Thyroid gland (tissue), 4 donors: ENCODE measurements at regions not wholly inside any gene's neighbourhood (a gene's known extent, or its start where the extent isn't known, plus 50 kb on each side); places are given as distances from the start of the nearest gene placed in this dataset.

Experiments
- DNase-seq, 2 donors: peaks; one replicate each; pipeline ENCODE4 v3.0.0-alpha.2; 2019
- H3K27ac ChIP-seq, 3 donors: fragments of 200-600 bp; sonication (generic); 1 replicate in 2 of 3; 2 replicates in 1 of 3; pipeline ENCODE4 v1.5.1; 2016 to 2019; ENCODE audit warnings: mild to moderate bottlenecking in 1 of 3, moderate library complexity in 1 of 3
- H3K27me3 ChIP-seq: fragments of 200-600 bp; sonication (generic); one replicate; pipeline ENCODE4 v1.5.1; 2019
- H3K36me3 ChIP-seq, 2 donors: fragments of 200-600 bp; sonication (generic); one replicate each; pipeline ENCODE4 v1.5.1; 2016 to 2019
- H3K4me1 ChIP-seq, 2 donors: fragments of 200-600 bp; sonication (generic); one replicate each; pipeline ENCODE4 v1.5.1; 2017 to 2019
- H3K4me3 ChIP-seq, 3 donors: fragments of 200-600 bp; sonication (generic); replicated peaks in 1 of 3; 1 replicate in 2 of 3; 2 replicates in 1 of 3; pipeline ENCODE4 v1.5.1; 2016; ENCODE audit warnings: mild to moderate bottlenecking in 1 of 3
- H3K9me3 ChIP-seq: fragments of 200-600 bp; sonication (generic); one replicate; pipeline ENCODE4 v1.5.1; 2017
- POLR2A ChIP-seq, 2 donors: fragments of 450-650 bp; IDR thresholded peaks; one replicate each; pipeline ENCODE4 v1.6.1; 2017; ENCODE audit warnings: antibody characterized with exemption in 2 of 2, mild to moderate bottlenecking in 2 of 2, moderate library complexity in 1 of 2
- WGBS, 2 donors: methylation state at CpG; one replicate each; pipeline ENCODE4 v1.1.5; 2017; 5-methylcytosine and 5-hydroxymethylcytosine counted together
- intact Hi-C: fragments of 100-400 bp; cut with DNase I; formaldehyde crosslinking; loops from one replicate; pipeline ENCODE4 v1.15.1; 2023
- TF ChIP-seq, protein P1 (sequence below), 6 experiments: fragments of 200-600 bp in 3 of 6; fragments of 450-650 bp in 3 of 6; sonication (generic) in 3 of 6; IDR thresholded peaks; one replicate each; pipeline ENCODE4 v1.5.1; 2016 to 2019; ENCODE audit warnings: antibody characterized with exemption in 6 of 6, mild to moderate bottlenecking in 2 of 6, inconsistent platforms in 1 of 6, moderate library complexity in 1 of 6

DNA sequence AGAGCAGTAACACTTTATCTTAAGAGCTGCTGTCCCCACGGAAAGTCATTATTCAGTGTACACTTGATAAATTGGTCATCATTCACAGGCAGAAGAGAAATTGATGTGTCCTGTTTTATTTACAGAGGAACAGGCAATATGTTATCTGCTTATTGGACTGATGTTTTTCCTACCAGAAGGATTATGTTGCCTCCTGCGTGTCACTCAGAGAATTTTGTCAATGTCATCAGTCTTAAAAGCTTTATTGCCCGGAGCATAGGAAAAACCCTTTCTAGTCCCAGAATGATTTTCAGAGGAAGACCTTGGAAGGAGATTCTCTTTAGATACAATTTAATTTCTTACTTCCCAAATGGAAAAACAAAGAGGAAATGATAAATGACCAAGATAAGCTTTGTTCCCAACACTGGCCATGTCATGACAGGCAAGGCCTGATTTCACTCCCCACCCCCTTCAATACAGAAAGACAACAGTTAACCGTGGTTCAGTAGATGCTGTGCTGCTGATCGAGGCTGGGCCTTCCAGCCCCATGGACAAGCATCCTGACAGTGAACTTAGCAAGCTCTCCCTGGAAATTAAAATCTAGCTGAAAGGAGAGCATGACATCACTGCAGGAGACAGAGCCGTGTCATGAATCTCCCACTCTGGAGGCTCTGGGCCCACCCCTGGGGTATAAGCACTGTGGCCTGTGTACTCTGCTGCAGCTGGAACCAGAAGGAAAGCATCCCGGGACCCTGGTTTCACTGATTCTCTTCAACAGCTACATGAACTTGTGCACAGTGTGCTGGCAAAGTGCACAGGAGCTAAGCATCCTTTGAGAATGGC lies 118.8 kb upstream of the LYZL2 start:
- H3K27ac ChIP-seq: no peak overlapping the region
- DNase-seq: no peak
- no peaks in the 10 kb centered on the region for H3K27me3 ChIP-seq
- no peaks in the 10 kb centered on the region for H3K9me3 ChIP-seq
- TF ChIP-seq POLR2A (IDR thresholded peaks at IDR 0.05): no peak
- TF ChIP-seq, protein P1, sequence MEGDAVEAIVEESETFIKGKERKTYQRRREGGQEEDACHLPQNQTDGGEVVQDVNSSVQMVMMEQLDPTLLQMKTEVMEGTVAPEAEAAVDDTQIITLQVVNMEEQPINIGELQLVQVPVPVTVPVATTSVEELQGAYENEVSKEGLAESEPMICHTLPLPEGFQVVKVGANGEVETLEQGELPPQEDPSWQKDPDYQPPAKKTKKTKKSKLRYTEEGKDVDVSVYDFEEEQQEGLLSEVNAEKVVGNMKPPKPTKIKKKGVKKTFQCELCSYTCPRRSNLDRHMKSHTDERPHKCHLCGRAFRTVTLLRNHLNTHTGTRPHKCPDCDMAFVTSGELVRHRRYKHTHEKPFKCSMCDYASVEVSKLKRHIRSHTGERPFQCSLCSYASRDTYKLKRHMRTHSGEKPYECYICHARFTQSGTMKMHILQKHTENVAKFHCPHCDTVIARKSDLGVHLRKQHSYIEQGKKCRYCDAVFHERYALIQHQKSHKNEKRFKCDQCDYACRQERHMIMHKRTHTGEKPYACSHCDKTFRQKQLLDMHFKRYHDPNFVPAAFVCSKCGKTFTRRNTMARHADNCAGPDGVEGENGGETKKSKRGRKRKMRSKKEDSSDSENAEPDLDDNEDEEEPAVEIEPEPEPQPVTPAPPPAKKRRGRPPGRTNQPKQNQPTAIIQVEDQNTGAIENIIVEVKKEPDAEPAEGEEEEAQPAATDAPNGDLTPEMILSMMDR (IDR thresholded peaks at IDR 0.05): no peak
- intact Hi-C loops: no loop called here
- no peaks in the 10 kb centered on the region for H3K4me1 ChIP-seq
- 67 to 77% methylated on average over 7 of the region's 7 CpGs for WGBS, 2 donors
- no peak overlapping the region for H3K4me3 ChIP-seq
- no peaks in the 10 kb centered on the region for H3K36me3 ChIP-seq

DNA sequence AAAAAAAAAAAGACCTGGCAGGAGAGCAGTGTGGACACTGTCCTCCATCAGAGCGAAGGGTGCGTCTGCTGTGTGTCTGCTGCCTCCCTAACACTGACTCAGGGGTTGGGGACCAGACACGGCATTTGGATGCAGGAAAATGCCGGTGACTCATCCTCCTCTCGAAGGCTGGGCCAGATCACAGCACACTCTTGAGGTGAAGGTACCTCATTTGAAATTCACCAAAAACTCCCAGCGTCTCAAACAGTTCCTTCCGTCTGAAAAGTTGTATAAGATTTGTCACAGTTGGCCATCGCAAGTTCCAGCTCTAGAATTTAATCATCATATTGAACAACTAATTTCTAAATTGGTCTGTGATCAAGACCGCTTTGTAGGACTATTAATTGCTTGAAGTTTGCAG lies 118.1 kb upstream of the LYZL2 start:
- WGBS, 2 donors: 79% methylated on average over 9 of the region's 9 CpGs
- Histone ChIP-seq H3K36me3 (no peaks in the 10 kb centered on the region), H3K27ac (no peak overlapping the region), H3K9me3 (no peaks in the 10 kb centered on the region), H3K4me1 (no peaks in the 10 kb centered on the region), H3K27me3 (no peaks in the 10 kb centered on the region), H3K4me3 (no peak overlapping the region)
- intact Hi-C loops: no loop called here
- TF ChIP-seq POLR2A (IDR thresholded peaks at IDR 0.05): no peak
- TF ChIP-seq, protein P1 (IDR thresholded peaks at IDR 0.05): no peak
- DNase-seq: no peak

DNA sequence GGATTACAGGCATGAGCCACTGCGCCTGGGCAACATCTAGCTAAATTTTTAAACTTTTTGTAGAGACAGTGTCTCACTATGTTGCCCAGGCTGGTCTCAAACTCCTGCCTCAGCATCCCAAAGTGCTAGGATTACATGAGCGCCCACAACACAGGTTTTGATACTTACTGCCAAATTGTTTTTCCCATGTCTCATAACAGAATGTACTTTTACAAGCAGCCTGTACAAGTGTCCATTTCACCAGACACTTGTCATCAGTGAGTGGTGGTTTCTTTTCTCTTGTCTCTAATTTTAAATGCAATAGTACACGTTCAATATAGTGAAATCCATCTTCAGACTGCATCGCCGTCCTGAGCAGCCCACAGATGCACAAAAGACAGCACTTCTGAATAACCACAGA lies 116.4 kb upstream of the LYZL2 start:
- H3K4me3 ChIP-seq: no peak overlapping the region
- WGBS, 2 donors: 89 to 91% methylated on average over 5 of the region's 5 CpGs
- intact Hi-C loops: no loop called here
- no peaks in the 10 kb centered on the region for H3K4me1 ChIP-seq
- no peaks in the 10 kb centered on the region for H3K9me3 ChIP-seq
- H3K27me3 ChIP-seq: no peaks in the 10 kb centered on the region
- no peaks in the 10 kb centered on the region for H3K36me3 ChIP-seq
- TF ChIP-seq, protein P1 (IDR thresholded peaks at IDR 0.05): no peak
- TF ChIP-seq POLR2A (IDR thresholded peaks at IDR 0.05): no peak
- H3K27ac ChIP-seq: no peak overlapping the region
- DNase-seq: no peak

DNA sequence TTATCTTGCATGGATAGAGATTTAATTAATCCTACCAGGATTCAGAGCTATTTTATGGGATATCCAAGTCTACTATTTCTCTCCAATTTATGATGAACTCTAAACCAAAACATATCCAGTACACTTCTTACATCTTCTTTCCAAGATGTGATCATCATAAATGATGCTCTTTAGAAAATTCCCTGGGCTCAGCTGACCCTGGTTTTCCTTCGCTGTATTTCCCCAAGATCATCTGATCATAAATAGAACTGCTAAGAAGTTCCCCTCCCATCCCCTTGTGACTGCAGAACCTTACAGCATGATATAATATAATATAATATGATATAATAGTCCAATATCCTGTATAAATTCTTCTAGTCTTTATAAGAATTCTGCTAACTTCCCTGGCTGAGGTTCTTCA lies 114.6 kb upstream of the LYZL2 start:
- Histone ChIP-seq H3K36me3 (no peaks in the 10 kb centered on the region), H3K4me1 (no peaks in the 10 kb centered on the region), H3K27me3 (no peaks in the 10 kb centered on the region), H3K9me3 (no peaks in the 10 kb centered on the region), H3K4me3 (no peak overlapping the region), H3K27ac (no peak overlapping the region)
- no peak for DNase-seq
- intact Hi-C loops: no loop called here
- WGBS, 2 donors: 89 to 91% methylated on average over 1 of the region's 1 CpG
- no peak for TF ChIP-seq POLR2A (IDR thresholded peaks at IDR 0.05)

DNA sequence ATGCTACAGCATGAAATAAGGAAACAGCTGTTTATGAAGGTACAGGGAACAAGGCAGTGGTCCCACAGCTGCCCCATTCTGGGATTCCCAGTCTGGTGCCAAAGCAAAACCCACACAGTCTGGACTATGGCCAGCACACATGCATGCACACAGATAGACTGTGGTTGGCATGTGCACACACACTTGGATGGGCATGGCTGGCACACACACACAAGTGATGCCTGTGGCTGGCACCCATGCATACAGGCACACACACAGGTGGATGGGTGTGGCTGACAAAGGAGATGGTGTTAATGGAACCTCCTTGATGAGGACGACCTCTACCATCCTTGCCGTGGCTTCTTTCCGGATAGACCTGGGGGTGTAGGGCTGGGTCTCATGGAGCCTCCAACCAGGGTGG lies 114.0 kb upstream of the LYZL2 start:
- TF ChIP-seq, protein P1 (IDR thresholded peaks at IDR 0.05): no peak
- TF ChIP-seq POLR2A (IDR thresholded peaks at IDR 0.05): no peak
- Histone ChIP-seq H3K4me3 (no peak overlapping the region), H3K36me3 (no peaks in the 10 kb centered on the region), H3K9me3 (no peaks in the 10 kb centered on the region), H3K27ac (no peak overlapping the region), H3K4me1 (no peaks in the 10 kb centered on the region), H3K27me3 (no peaks in the 10 kb centered on the region)
- intact Hi-C loops: no loop called here
- WGBS, 2 donors: 88% methylated on average over 3 of the region's 3 CpGs; no CpG with 5 or more reads in 1 of the 2 donors
- DNase-seq: no peak
